ENCODE measurements at regions not wholly inside any gene's neighbourhood (a gene's known extent, or its start where the extent isn't known, plus 50 kb on each side); places are given as distances from the start of the nearest gene placed in this dataset.

DNA sequence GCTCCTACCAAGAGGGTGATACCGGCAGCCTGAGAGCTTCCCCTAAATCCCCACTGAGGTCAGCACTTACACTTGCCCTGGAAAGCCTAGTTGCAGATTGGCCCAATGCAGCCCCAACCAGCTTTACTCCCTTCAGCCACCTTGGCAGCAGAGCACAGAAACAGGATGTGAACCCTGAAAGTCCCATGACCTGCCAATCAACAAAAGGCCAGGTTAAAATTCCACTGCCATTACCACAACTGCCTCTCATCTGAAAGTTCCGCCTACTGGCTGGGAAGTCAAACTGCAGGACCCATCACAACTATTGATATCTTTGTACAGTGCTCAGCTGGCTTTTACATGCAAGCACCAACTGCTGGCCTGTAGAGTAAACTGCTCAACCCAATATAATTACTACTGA lies 156.2 kb downstream of the ZMAT3 start:
- intact Hi-C loops (cut with DNase I, micrococcal nuclease): no loop called here
- Mint-ChIP-seq H3K27me3 (no peaks in the 10 kb centered on the region), H3K4me1 (no peaks in the 10 kb centered on the region), H3K4me3 (no peak overlapping the region), H3K36me3 (ENCODE audit: low read depth) (peaks cover 1% of the 10 kb centered on the region), H3K27ac (no peak overlapping the region), H3K9me3 (ENCODE audit: low read depth) (peaks cover 19% of the 10 kb centered on the region)
- ChIA-PET POLR2A (no interaction called here), CTCF (no interaction called here)
- ATAC-seq (no peak), DNase-seq (no peak)

DNA sequence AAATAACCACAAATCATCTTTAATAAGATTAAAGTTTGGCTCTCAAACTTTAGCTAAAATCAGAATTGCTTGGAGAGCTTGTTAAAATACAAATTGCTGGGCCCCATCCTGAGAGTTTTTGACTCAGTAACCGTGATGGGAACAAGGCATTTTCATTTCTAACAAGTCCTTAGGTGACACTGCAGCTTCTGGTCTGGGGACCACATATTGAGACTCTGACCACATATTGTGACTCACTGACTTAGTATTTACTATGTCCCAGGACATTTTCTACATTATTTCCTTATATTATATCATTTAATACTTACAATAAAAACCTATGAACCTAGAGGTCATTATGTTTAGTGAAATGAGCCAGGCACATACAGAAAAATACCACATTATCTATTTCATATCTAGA lies 164.5 kb downstream of the ZMAT3 start:
- no peaks in the 10 kb centered on the region for H3K27me3 Mint-ChIP-seq
- intact Hi-C loops (cut with DNase I, micrococcal nuclease): no loop called here

DNA sequence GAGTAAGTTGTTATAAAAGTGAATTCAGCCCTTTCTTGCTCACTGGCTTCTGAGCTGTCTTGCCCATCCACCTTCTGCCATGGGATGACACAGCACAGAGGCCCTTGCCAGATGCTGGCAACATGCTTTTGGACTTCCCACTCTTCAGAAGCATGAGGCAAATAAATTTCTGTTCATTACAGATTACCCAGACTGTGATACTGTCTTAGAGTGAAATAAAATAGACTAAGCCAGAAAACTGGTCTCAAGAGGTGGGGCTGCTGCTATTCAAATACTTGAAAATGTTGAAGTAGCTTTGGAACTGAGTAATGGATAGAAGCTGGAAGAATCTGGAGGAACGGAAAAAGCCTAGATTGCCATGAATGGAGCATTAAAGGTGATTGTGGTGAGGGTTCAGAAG lies 170.4 kb downstream of the ZMAT3 start:
- ChIA-PET CTCF (no interaction called here), POLR2A (no interaction called here)
- Mint-ChIP-seq H3K4me1 (no peaks in the 10 kb centered on the region), H3K36me3 (ENCODE audit: low read depth) (no peaks in the 10 kb centered on the region), H3K27me3 (no peaks in the 10 kb centered on the region), H3K9me3 (ENCODE audit: low read depth) (no peaks in the 10 kb centered on the region), H3K4me3 (no peak overlapping the region), H3K27ac (no peak overlapping the region)
- ATAC-seq (no peak), DNase-seq (no peak)
- intact Hi-C loops (cut with DNase I, micrococcal nuclease): no loop called here

More for the DNA sequence above, 164.5 kb downstream of the ZMAT3 start:
- DNase-seq: no peak
- no peak overlapping the region for H3K4me3 Mint-ChIP-seq
- no peaks in the 10 kb centered on the region for H3K4me1 Mint-ChIP-seq
- ChIA-PET CTCF (no interaction called here), POLR2A (no interaction called here)
- H3K36me3 Mint-ChIP-seq (ENCODE audit: low read depth): no peaks in the 10 kb centered on the region
- no peak for ATAC-seq
- H3K27ac Mint-ChIP-seq: no peak overlapping the region
- peaks cover under 1% of the 10 kb centered on the region for H3K9me3 Mint-ChIP-seq (ENCODE audit: low read depth)

DNA sequence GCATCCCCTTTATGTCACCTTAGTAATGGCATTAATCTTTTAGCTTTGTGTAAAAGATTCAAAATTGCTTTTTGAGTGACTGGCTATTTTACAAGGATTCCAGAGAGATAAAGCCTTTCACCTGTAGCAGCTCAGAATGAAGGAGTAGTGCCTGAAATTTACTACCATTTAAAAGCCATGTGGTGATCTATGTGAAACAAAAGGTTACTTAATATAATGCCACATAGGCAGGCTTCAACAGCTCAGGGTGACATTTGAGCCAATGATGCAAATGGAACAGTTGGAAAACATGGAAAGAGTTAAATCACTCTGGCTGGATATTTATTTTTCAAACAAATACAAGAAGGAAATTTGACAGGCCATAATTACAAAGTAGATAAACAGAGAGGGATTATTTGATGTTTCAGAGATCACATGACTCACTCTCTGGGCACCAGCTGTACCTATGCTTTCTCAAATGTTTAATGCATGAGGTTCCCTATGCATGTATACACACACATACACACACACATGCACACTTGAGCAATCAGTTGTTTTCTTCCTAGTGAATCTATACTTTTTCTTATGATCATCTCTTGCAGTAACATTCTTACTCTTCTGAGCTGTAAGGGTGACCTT lies 171.5 kb downstream of the ZMAT3 start:
- no peak overlapping the region for H3K27ac Mint-ChIP-seq
- H3K4me1 Mint-ChIP-seq: no peaks in the 10 kb centered on the region
- no peaks in the 10 kb centered on the region for H3K27me3 Mint-ChIP-seq
- POLR2A ChIA-PET: no interaction called here
- no peak overlapping the region for H3K4me3 Mint-ChIP-seq
- H3K9me3 Mint-ChIP-seq (ENCODE audit: low read depth): no peaks in the 10 kb centered on the region
- no peak for DNase-seq
- H3K36me3 Mint-ChIP-seq (ENCODE audit: low read depth): no peaks in the 10 kb centered on the region
- ATAC-seq: no peak
- CTCF ChIA-PET: no interaction called here
- intact Hi-C loops (cut with DNase I, micrococcal nuclease): no loop called here

DNA sequence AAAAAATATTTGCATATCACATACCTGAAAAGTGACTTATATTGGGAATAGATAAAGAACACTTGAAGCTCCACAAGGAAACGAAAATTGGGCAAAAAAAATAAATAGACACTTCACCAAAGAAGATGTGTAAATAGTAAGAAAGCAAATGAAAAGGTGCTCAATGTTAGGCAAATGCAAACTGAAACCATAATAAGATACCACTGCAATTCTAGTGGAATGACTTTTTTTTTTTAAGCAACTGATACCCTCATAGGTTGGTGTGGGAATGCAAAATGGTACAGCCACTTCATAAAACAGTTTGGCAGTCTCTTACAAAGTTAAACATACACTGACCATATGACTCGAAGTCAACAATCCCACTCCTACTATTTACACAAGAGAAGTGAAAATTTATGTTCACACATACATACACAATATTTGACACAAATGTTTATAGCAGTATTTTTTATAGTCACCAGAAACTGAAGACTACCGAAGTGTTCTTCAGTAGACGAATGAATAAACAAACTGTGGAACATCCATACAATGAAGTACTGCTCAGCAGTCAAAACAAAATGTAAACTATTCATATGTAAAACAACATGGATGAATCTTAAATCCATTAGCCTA lies 176.3 kb downstream of the ZMAT3 start:
- Mint-ChIP-seq H3K27me3 (no peaks in the 10 kb centered on the region), H3K4me1 (no peaks in the 10 kb centered on the region), H3K27ac (no peak overlapping the region), H3K36me3 (ENCODE audit: low read depth) (no peaks in the 10 kb centered on the region), H3K4me3 (no peak overlapping the region), H3K9me3 (ENCODE audit: low read depth) (peaks cover 4% of the 10 kb centered on the region)
- ATAC-seq: no peak
- ChIA-PET CTCF (no interaction called here), POLR2A (no interaction called here)
- DNase-seq: no peak
- intact Hi-C loops (cut with DNase I, micrococcal nuclease): no loop called here

Measured in activated CD4-positive, alpha-beta T cell treated with anti-CD3 and anti-CD28 coated beads for 36 hours (primary cell).